SK-N-SH (cell line): ENCODE measurements at regions not wholly inside any gene's neighbourhood (a gene's known extent, or its start where the extent isn't known, plus 50 kb on each side); places are given as distances from the start of the nearest gene placed in this dataset.

Source experiments
- CHD2 ChIP-seq: fragments of 150-350 bp; IDR thresholded peaks from 2 replicates; pipeline ENCODE4 v1.6.1; 2018; ENCODE audit warnings: low read length; ENCODE audit not compliant: partially characterized antibody
- CTCF ChIP-seq: fragments of 200-600 bp; sonication (generic); IDR thresholded peaks from 2 replicates; pipeline ENCODE4 v1.6.1; 2017; ENCODE audit warnings: antibody characterized with exemption, mild to moderate bottlenecking, moderate library complexity
- EP300 ChIP-seq, 2 experiments: IDR thresholded peaks; 2 replicates each; pipeline versions ENCODE4 v1.4.0 to v1.6.1; 2012; ENCODE audit warnings: borderline replicate concordance in 1 of 2, low read depth in 1 of 2, low read length in 1 of 2
- EZH2phosphoT487 ChIP-seq: fragments of 200-600 bp; sonication (generic); IDR thresholded peaks from 2 replicates; pipeline ENCODE4 v1.6.1; 2017; ENCODE audit warnings: low read depth, mixed run types, mild to moderate bottlenecking, antibody characterized with exemption, moderate library complexity, borderline replicate concordance
- FOXM1 ChIP-seq: IDR thresholded peaks from 2 replicates; pipeline ENCODE4 v1.4.0; 2012; ENCODE audit warnings: low read depth, mild to moderate bottlenecking
- GABPA ChIP-seq: IDR thresholded peaks from 2 replicates; pipeline ENCODE4 v1.4.0; 2012; ENCODE audit warnings: low read depth, mild to moderate bottlenecking
- JUND ChIP-seq: IDR thresholded peaks from 2 replicates; pipeline ENCODE4 v1.4.0; 2012
- POLR2AphosphoS5 ChIP-seq: IDR thresholded peaks from 2 replicates; pipeline ENCODE4 v1.6.1; 2012; ENCODE audit warnings: low read depth, low read length
- REST ChIP-seq: IDR thresholded peaks from 2 replicates; pipeline ENCODE4 v1.6.1; 2012; ENCODE audit warnings: mild to moderate bottlenecking, low read depth, low read length, moderate library complexity
- RXRA ChIP-seq: IDR thresholded peaks from 2 replicates; pipeline ENCODE4 v1.4.0; 2012; ENCODE audit warnings: low read depth, mild to moderate bottlenecking, borderline replicate concordance
- TAF1 ChIP-seq: IDR thresholded peaks from 2 replicates; pipeline ENCODE4 v1.6.1; 2012; ENCODE audit warnings: low read depth, mild to moderate bottlenecking, low read length, moderate library complexity, borderline replicate concordance
- USF2 ChIP-seq: fragments of 150-350 bp; IDR thresholded peaks from 2 replicates; pipeline ENCODE4 v1.6.1; 2017; ENCODE audit warnings: antibody characterized with exemption, low read length, low read depth, borderline replicate concordance

- TF ChIP-seq CTCF = no peak
- TF ChIP-seq JUND = no peak
- no peak for TF ChIP-seq EZH2phosphoT487
- TF ChIP-seq USF2 = no peak
- no peak for TF ChIP-seq TAF1
- TF ChIP-seq POLR2AphosphoS5 = no peak
- TF ChIP-seq CHD2 = no peak
- no peak for TF ChIP-seq GABPA
- TF ChIP-seq RXRA = no peak
- no peak for TF ChIP-seq EP300 (IDR thresholded peaks at IDR 0.05; ENCODE audit: borderline replicate concordance in 1 of 2, low read depth in 1 of 2, low read length in 1 of 2)
- TF ChIP-seq FOXM1 = no peak
- peak; percentile 72; the same call in 1 of the 2 replicates for TF ChIP-seq REST
Measured at GRCh38 chr1:25104932-25105561, 127.3 kb downstream of the SYF2 start.
